ENCODE measurements at regions not wholly inside any gene's neighbourhood (a gene's known extent, or its start where the extent isn't known, plus 50 kb on each side); places are given as distances from the start of the nearest gene placed in this dataset.

DNA sequence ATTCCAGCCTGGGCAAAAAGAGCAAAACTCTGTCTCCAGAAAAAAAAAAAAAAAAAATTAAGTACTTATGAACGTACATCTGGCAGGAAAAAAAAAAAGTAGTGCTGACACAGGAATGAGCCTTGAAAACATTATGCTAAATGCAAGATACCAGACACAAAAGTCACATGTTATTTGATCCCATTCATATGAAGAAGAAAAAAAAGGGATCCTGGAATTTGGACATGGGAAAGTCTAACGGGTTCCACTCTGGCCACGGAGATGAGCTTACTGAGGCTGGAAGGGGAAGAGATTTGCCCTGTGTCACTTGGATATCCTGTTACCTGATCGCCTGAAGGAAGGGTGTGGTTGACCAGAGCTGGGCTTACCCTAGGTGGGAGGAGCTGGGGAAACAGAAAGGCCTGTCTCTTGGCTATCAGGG, 251.9 kb downstream of the PARN start:
- TF ChIP-seq, protein P1, sequence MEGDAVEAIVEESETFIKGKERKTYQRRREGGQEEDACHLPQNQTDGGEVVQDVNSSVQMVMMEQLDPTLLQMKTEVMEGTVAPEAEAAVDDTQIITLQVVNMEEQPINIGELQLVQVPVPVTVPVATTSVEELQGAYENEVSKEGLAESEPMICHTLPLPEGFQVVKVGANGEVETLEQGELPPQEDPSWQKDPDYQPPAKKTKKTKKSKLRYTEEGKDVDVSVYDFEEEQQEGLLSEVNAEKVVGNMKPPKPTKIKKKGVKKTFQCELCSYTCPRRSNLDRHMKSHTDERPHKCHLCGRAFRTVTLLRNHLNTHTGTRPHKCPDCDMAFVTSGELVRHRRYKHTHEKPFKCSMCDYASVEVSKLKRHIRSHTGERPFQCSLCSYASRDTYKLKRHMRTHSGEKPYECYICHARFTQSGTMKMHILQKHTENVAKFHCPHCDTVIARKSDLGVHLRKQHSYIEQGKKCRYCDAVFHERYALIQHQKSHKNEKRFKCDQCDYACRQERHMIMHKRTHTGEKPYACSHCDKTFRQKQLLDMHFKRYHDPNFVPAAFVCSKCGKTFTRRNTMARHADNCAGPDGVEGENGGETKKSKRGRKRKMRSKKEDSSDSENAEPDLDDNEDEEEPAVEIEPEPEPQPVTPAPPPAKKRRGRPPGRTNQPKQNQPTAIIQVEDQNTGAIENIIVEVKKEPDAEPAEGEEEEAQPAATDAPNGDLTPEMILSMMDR (IDR thresholded peaks at IDR 0.05): no peak
- no peak for TF ChIP-seq POLR2AphosphoS5 (IDR thresholded peaks at IDR 0.05)
- TF ChIP-seq POLR2A (IDR thresholded peaks at IDR 0.05): no peak

Data from transverse colon (tissue), 4 donors.